Ovary (tissue), 3 donors: ENCODE measurements at regions not wholly inside any gene's neighbourhood (a gene's known extent, or its start where the extent isn't known, plus 50 kb on each side); places are given as distances from the start of the nearest gene placed in this dataset.

Experiments used
- CTCF ChIP-seq, 3 donors: fragments of 450-650 bp in 2 of 3; fragments of 200-600 bp in 1 of 3; IDR thresholded peaks; one replicate each; pipeline versions ENCODE4 v1.5.1 to v1.8.0; 2016 to 2022; ENCODE audit warnings: antibody characterized with exemption in 3 of 3, mild to moderate bottlenecking in 1 of 3
- EP300 ChIP-seq: sonication (generic); formaldehyde crosslinking; IDR thresholded peaks from one replicate; pipeline ENCODE4 v1.6.1; 2017; ENCODE audit warnings: antibody characterized with exemption
- POLR2A ChIP-seq: fragments of 450-650 bp; IDR thresholded peaks from one replicate; pipeline ENCODE4 v1.6.1; 2017; ENCODE audit warnings: antibody characterized with exemption, mild to moderate bottlenecking, moderate library complexity
- donor health status: DM: no; HTN: no; CAD: no.

GRCh38 chr20:58141496-58141895, 87.0 kb downstream of the ANKRD60 start:
- no peak for TF ChIP-seq CTCF (IDR thresholded peaks at IDR 0.05)
- no peak for TF ChIP-seq EP300
- no peak for TF ChIP-seq POLR2A
